ENCODE measurements at regions not wholly inside any gene's neighbourhood (a gene's known extent, or its start where the extent isn't known, plus 50 kb on each side); places are given as distances from the start of the nearest gene placed in this dataset.

DNA sequence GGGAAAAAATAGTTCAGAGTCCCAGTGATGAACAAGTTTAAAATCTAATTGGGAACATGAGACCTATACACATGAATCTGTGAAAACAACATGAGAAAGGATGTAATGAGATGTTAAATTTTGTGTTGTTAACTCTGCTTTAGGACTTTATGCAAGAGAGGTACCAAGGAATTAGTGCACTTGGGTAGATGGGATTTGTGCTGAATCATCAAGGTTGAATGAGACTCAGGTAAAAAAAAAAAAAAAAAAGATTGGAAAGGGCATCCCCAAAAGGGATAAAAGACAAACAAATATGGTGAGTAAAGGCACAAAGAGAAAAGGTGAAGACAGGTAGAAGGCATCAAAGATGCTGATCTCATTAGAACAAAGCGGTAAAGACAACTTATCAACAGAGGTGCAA lies 644.4 kb downstream of the CBLN4 start:
- TF ChIP-seq, protein P1, sequence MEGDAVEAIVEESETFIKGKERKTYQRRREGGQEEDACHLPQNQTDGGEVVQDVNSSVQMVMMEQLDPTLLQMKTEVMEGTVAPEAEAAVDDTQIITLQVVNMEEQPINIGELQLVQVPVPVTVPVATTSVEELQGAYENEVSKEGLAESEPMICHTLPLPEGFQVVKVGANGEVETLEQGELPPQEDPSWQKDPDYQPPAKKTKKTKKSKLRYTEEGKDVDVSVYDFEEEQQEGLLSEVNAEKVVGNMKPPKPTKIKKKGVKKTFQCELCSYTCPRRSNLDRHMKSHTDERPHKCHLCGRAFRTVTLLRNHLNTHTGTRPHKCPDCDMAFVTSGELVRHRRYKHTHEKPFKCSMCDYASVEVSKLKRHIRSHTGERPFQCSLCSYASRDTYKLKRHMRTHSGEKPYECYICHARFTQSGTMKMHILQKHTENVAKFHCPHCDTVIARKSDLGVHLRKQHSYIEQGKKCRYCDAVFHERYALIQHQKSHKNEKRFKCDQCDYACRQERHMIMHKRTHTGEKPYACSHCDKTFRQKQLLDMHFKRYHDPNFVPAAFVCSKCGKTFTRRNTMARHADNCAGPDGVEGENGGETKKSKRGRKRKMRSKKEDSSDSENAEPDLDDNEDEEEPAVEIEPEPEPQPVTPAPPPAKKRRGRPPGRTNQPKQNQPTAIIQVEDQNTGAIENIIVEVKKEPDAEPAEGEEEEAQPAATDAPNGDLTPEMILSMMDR (IDR thresholded peaks at IDR 0.05) = no peak
- no peak for TF ChIP-seq POLR2A (IDR thresholded peaks at IDR 0.05)

Measured in vagina (tissue), 2 donors.